SKM-1 treated with dmso at 0.1 percent for 144 hours (cell line): ENCODE measurements at regions not wholly inside any gene's neighbourhood (a gene's known extent, or its start where the extent isn't known, plus 50 kb on each side); places are given as distances from the start of the nearest gene placed in this dataset.
"Not testable (repeated sequence)": the region's sequence is repeated elsewhere in the genome, so short reads cannot be mapped to it uniquely, and the experiment has no call there.

Source experiments
- DNase-seq: peaks from one replicate; lab custom pipeline; 2025; ENCODE audit not compliant: unreplicated experiment; lab: John Stamatoyannopoulos, UW

DNA sequence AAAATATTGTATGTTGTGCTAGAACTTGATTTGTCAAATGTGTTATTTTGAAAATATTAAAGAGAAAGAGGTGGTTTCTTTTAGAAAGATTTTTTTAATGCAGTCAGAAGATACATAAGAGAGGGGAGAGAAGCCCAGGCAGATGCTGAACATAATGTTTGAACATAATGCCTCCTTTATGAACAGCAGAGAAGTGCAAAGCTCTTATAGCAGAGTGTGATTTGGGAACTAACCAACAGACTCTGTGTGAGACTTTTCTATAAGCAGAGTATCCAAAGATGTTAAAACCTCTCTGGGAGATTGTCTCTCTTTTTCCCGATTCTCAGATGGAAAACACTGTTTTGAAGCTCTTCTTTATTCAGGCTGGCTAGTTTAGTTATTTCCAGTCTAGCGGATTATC is 1274.1 kb upstream of the SPRY2 start:
- DNase-seq = no peak

DNA sequence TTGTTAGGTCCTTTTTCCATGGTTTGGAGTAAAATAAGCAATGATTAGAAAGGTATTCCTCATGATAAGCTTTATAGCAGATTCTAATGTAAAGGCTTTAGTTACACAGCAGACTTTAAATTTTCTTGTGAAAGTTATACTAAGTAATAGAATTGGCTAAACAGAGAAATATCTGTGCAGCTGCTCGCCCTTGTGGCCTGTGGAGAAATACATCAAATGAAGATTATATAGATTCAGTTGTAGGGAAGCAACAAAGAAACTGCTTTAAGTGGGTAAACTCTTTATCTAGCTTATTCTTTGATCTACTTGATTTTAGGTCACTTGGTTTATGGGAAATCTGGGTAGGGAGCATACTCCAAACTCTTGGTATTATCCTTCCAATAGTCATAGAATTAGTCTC is 1269.7 kb upstream of the SPRY2 start:
- DNase-seq = no peak

DNA sequence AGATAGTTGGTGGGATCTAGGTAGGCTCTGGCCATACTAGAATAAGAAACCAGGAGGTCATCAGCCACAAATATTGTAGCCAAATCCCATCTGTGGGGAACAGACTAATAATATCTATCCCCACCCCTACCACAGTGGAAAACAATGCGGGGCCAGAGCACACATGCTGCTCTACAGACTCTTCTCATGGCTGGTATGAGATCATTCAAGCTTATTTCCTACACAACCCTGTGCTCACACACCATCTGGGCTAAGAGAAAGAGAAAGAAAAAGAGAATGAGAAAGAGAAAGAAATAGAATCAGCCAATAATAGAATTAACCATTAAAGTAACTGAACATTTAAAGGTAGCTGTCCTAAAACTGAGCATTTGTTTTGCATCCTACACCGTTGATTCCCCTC is 1268.4 kb upstream of the SPRY2 start:
- DNase-seq = no peak

DNA sequence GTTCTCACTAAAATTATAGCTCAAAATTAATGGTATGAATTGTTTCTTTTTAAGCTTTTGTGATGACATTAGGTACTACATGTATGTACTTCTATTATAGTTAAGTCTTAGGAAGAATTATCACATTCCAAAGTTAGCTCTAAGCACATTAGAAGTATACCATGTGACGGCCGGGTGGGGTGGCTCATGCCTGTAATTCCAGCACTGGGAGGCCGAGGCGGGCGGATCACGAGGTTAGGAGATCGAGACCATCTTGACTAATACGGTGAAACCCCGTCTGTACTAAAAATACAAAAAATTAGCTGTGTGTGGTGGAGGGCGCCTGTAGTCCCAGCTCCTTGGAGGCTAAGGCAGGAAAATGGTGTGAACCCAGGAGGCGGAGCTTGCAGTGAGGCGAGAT is 1265.1 kb upstream of the SPRY2 start:
- DNase-seq = no peak

DNA sequence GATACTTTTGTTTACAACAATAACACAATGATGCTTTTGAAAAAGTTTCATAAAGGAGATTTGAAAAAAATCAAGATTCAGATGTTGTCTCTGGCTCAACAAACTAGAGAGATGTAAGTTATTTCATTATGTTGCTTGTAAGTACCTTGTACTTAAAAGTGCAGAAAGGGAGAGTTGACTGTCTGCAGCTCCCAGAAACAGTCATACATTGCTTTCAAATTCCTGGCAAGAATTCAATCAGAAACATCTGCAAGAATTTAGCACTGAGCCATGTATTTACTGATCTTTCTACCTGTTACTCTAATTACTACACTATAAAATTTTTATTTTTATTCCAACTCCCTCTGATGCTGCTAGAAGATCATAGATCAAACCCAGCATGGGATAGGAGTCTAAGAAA is 1261.3 kb upstream of the SPRY2 start:
- DNase-seq = no peak

DNA sequence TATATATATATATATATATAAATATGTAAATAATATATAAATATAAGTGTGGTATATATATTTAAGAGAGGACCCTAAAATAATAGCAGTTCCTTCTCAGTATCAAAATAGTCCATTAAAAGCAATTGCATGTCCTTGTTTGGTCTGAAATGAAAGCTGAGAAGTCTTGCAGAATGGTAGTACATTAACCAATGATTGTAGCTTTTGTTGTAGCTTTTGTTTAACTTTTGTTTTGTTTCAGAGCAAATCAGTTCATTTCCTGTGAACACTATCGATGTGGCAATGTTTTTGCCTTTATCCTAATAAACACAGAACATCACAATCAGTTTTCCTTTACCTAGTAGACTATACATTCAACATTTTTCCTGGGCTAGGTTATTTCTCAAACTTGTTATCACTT is 1256.2 kb upstream of the SPRY2 start:
- no peak for DNase-seq

DNA sequence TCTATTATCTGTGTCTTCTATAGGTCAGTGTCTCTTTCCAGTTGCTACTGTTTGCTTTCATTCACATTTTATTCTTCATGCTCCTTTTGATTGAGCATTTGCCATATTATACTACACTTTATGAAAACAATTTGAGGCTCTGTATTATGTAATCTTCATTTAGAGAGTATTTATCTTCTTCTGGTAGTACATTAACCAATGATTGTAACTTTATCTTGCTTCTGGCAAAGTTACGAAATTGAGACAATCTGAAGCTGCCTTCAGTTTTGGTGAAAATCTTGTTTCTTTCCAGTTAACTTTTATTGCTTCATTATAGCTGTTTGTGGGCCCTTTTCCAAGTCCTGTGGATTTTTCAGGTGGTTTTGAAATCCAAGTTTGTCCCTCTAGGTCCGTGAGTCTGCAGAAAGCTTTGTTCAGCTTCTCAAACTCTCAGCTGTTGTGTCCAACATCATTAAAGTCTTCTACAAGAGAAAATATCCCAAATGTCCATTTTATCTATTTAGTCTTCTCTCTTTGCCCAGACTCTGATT is 1255.4 kb upstream of the SPRY2 start:
- DNase-seq = no peak

DNA sequence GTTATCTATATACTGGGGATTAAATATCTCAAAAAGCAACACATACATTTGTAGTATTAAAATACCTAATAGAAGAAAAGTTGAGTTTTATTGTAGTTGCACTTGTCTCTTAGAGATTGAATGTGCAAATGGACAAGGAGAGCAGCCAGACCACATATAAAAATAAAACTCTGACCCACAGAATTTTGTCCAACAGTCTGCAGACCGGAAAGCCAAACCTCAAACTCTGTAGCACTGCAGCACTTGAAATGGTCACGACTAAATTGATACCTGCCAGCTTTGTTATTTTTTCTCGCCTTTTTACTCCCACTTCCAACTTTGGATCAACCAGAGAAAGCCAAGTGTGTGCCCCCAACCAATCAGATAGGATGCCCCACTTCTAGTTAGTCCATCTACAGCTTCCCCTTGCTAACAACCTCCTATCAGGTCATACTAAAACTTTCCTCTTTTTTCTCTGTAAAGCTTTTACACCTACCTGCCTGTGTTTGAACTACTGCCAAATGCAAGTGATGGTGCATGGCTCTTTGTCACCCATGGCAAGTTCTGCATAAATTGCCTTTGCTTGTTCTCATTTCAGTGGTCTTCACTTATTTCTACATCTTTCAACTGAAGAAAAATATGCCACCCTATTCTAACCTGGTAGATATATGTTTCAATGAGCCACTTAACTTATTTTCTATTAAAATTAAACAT is 1250.7 kb upstream of the SPRY2 start:
- no peak for DNase-seq

DNA sequence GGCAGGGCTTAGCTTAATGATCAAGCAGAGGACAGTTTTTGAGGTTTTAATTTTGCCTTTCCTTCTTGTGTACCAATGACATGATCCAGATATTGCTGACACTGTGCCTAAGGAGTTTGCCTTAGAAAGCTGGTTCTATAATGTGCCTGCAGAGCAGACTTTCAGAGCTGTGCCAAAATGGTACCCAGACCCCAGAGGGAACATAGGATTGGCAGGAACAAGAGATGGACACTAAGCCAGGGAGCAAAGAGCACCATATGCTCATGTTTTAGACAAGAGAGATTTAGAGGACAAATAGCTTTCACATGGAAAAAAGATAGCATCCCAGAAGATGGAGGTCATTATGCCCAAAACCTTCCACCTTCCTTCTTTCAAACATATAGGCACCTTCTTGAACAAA is 1241.5 kb upstream of the SPRY2 start:
- DNase-seq = no peak

DNA sequence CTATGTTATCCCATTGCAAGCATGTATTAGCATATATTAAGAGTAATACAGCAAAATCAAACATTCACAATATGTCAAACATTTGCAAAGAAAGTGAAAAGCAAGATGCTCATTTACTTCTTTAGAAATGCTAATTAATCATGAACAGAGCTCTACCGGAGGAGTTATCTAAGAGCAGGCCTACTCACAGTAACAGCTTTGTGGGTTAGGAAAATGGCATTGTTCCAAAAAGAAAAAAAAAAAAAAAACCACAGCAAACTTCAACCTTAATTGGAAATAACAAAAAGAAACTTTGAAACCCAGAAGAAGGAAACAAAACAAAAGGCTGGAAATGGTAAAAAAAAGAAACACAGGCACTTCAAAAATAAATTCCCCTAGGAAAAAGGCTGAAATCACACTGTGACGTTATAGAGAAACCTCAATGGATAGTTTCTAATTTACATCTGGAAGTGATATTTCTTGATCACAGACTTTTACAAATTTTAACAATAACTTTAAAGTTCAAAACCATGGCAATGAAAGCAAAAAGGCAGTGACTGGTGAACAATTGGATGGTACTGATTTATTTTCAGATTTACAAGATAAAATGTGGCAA is 1236.8 kb upstream of the SPRY2 start:
- no peak for DNase-seq

DNA sequence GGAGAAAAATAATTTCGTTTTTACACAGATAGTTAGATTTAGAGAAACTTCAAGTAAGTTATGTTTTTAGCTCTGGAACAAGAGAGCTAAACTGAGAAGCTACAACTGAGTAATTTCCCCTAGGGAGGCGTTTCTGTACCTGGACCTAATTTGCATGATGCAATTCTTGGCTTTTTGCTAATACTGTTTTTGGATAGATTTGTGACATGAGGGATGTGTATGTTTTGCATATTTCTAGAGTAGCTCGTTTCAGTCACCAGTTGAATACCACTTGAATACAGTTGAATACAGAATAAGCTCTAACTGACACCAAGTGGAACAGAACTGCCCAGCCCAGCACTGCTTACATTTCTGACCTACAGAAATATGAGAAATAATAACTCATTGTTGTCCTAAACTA is 1227.9 kb upstream of the SPRY2 start:
- DNase-seq = no peak

DNA sequence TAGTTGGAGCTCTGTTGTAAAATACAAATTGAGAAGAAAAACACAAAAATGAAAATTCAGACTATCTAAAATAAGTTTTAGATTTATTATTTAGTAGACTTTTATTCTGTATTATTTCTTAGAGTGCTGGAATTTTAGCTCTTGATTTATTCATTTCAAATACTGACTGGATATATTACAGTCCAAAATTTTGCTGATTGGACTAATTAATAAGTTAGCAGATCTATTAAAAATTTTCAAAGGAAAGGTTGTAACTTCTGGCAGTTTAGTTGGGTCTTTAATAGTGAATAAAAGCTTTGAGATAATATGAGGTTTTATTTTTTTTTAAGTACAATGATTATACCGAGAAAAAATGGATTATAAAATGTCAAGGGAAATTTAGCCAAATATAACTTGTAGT is 1224.9 kb upstream of the SPRY2 start:
- DNase-seq = no peak

DNA sequence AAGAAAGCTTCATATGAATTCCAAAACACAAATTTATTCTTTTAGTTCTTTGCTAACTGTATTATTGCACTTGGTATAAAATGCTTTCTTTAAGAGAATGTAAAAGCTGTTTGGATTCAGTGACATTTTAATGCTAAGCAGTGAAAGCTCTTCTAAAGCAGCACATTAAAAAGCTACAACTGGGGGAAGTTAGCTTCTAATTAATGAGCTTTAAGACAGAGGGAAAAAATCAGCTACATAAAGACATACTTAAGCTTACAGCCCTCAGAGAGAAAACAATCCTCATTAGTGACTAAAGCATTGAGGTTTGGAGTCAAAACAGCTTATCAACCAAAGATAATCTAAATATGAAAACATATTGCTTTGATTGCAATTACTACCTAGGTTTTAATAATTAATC is 1222.2 kb upstream of the SPRY2 start:
- DNase-seq = no peak

DNA sequence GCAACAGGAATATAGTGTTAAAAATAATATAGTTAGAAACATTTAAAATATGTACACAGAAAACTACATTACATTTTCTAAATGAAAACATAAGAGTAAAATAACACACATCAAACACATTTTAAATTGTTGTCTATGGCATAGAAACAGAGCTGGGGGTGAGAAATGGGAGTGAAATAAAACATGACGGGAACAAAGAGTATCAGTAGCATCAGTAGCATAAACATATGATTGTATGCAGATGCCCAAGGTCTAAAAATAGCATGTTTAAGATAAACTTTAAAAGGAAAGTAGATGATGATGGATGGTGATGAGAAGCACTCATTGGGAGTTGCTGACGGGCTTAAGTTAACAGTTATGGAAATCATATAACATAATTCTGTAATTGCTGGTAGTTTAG is 1221.7 kb upstream of the SPRY2 start:
- DNase-seq = no peak

DNA sequence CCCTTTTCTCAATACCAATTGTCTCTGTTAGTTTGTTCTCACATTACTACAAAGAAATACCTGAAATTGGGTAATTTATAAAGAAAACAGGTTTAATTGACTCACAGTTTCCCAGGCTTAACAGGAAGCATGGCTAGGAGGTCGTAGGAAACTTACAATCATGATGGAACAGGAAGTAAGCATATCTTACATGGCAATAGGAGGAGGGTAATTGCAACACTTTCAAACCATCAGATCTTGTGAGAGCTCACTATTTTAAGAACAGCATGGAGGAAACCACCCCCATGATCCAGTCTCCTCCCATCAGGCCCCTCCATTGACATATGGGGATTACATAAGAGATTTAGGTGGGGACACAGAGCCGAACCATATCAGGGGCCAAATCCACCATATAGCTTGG is 1210.1 kb upstream of the SPRY2 start:
- peak; percentile 70 for DNase-seq

DNA sequence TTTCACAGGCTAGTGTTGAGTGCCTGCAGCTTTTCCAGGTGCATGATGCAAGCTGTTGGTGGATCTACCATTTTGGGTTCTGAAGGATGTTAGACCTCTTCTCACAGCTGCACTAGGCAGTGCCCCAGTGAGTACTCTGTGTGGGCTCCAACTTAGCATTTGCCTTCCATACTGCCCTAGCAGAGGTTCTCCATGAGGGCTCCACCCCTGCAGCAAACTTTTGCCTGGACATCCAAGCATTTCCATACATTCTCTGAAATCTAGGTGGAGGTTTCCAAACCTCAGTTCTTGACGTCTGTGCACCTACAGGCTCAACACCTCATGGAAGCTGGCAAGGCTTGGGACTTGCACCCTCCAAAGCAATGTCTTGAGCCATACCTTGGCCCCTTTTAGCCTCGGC is 1205.4 kb upstream of the SPRY2 start:
- not testable (repeated sequence) for DNase-seq

DNA sequence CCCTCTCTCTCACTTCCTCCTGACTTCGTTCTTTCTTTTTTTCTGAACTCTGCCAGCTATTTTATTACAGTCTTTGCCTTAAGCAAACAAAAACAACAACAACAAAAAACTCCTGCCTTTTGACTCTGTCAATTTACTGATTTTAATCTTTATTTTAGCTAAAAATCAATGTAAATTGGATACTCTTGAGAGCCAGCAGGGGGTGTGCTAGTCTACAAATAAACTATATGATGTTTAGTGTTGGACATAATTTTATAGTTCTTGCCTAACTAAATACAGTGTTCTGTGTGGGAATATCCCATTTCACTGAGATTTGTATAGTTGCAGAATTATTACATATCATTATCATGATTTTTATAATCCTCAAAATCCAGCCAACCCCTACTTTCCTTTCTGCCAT is 1199.9 kb upstream of the SPRY2 start:
- no peak for DNase-seq

DNA sequence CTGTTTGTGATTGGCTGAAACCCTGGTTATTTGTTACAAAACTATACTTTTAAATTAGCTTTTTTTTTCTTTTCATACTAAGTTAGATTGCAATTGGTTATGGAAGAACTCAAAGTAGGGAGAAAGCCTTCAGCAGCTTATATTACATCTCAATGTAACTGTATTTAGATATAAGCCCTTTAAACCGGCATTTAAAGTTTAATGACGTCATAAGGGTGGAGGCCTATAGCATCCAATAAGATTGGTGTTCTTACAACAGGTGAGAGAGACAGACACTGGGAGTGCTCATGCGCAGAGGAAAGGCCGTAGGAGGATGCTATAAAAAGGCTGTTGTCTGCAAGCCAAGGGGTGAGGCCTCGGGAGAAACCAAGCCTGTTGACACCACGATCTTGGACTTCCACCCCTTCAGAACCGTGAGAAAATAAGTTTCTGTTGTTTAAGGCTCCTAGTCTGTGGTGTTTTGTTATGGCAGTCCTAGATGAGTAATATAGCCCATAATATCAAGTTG is 1198.8 kb upstream of the SPRY2 start:
- DNase-seq = no peak

DNA sequence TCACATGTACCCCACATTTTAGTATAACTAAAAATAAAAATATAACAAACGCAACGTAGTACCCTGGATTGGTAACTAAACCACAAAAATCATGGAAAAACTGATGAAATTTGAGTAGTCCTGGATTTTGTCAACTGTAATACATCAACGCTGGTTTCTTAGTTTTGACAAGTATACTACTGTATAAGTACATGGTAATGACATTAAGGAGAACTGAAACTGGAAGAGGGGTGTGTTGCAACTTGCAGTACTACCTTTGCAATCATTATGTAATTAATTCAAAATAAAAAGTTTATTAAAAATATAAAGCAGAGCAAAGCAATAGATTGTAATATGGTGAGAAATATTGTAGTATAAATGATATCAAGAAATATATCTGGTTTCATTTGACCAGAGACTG is 1158.0 kb upstream of the SPRY2 start:
- no peak for DNase-seq

DNA sequence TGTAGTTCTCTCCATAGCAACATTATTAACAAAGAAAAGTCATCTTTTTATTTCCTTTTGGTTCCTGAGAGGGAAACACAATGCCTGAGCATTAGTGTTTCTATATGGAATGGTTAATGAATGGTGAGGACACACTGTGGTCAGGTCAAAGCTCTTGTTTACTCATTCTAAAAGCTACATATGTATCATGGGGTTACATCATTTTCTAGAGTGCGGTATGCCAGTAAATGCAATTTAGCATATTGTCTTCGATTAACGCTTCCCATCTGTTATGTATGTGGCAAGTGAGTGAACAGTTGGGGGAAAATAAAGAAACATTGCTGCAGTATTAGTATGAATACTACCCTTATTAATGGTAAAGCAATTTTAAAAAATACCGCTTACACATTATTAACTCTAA is 1152.2 kb upstream of the SPRY2 start:
- DNase-seq = no peak

DNA sequence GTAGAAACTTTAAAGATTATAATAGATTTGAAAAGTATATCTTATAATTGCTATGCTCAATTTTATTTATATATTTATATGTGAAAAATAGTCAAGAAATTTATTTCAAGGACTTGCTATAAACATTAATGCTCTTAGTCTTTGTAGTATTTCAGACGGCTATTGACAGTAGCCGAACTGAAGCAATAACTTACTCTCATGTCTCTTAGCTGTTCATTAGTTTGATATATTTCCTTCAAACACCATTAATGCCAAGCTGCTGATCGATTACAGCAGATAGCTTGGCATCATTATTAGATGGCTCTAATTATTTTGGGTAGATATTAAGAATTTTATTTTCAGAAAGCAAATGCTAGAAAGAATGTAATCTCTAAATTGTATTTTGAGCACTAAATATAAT is 1151.5 kb upstream of the SPRY2 start:
- DNase-seq = no peak

DNA sequence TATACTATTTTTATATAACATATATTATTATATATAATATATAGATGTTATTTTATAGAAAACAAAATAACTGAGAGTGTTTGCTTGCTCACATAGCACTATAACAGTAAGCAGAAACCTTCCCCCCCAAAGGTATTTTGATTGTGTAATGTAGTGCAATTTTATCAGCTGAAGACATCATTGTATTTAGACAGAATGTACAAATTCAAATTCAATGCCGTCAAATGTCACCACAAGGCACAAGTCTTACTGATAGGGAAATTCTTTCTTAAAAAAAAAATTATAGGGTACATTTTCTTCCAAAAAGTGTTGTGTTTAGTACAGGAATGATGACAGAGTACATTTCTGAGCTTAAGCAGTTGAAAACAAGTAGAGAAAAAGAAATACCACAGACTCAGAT is 1147.1 kb upstream of the SPRY2 start:
- DNase-seq = no peak

DNA sequence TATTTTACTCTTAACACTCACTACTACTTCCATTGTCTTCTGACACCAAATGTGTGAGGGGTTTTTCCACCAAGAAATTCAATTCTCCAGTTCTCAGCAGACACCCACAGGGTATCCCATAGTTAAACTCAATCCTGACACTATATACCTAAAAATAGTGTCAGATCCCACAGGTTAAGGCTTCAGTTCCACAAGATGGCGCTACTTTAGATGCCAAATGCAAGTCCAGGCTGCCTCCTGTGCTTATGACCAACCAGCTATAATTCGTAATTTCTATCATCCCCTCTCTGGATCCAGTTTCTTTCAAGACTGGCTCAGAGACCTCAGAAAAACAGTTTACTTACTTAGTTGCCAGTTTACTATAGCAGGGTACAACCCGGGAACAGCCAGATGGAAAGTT is 1146.2 kb upstream of the SPRY2 start:
- DNase-seq = peak; percentile 8
